ENCODE measurements at regions not wholly inside any gene's neighbourhood (a gene's known extent, or its start where the extent isn't known, plus 50 kb on each side); places are given as distances from the start of the nearest gene placed in this dataset.

- ATAC-seq (no peak), DNase-seq (no peak)
- H3K36me3 ChIP-seq (ENCODE audit: insufficient read depth in 1 of 2, low read depth in 1 of 2), result no peaks in the 10 kb centered on the region
- no peak overlapping the region for H3K4me3 ChIP-seq
- H3K4me1 ChIP-seq, result no peaks in the 10 kb centered on the region
- intact Hi-C loops (cut with DNase I), result no loop called here
- H3K27ac ChIP-seq, result no peak overlapping the region
- peaks cover 11% of the 10 kb centered on the region for H3K9me3 ChIP-seq
- no peak for TF ChIP-seq CTCF (IDR thresholded peaks at IDR 0.05)
- H3K27me3 ChIP-seq (ENCODE audit: insufficient read depth in 3 of 3, low read length in 2 of 3), result no peaks in the 10 kb centered on the region
Observed at GRCh38 chr14:25620515-25620914, 570.6 kb upstream of the STXBP6 start.

- no peak overlapping the region for H3K4me3 ChIP-seq
- intact Hi-C loops (cut with DNase I), result no loop called here
- H3K27me3 ChIP-seq (ENCODE audit: insufficient read depth in 3 of 3, low read length in 2 of 3), result no peaks in the 10 kb centered on the region
- peaks cover 11% of the 10 kb centered on the region for H3K9me3 ChIP-seq
- no peak for DNase-seq
- ATAC-seq, result no peak
- TF ChIP-seq CTCF (IDR thresholded peaks at IDR 0.05), result no peak
- no peaks in the 10 kb centered on the region for H3K4me1 ChIP-seq
- no peaks in the 10 kb centered on the region for H3K36me3 ChIP-seq (ENCODE audit: insufficient read depth in 1 of 2, low read depth in 1 of 2)
- no peak overlapping the region for H3K27ac ChIP-seq
Observed at GRCh38 chr14:25615174-25615573, 565.2 kb upstream of the STXBP6 start.

GRCh38 chr14:25607192-25607591 is 557.2 kb upstream of the STXBP6 start:
- intact Hi-C loops (cut with DNase I), result no loop called here
- Histone ChIP-seq H3K4me1 (no peaks in the 10 kb centered on the region), H3K36me3 (ENCODE audit: insufficient read depth in 1 of 2, low read depth in 1 of 2) (no peaks in the 10 kb centered on the region), H3K27ac (no peak overlapping the region), H3K9me3 (peaks cover 4% of the 10 kb centered on the region), H3K4me3 (no peak overlapping the region), H3K27me3 (ENCODE audit: insufficient read depth in 3 of 3, low read length in 2 of 3) (no peaks in the 10 kb centered on the region)
- no peak for TF ChIP-seq CTCF (IDR thresholded peaks at IDR 0.05)
- WGBS, 3 donors, result 18 to 21% (median 19%) methylated on average over 3 of the region's 3 CpGs
- no peak for ATAC-seq
- no peak for DNase-seq

GRCh38 chr14:25602106-25602505 is 552.2 kb upstream of the STXBP6 start:
- H3K27ac ChIP-seq, result no peak overlapping the region
- no peak overlapping the region for H3K4me3 ChIP-seq
- no peak for ATAC-seq
- no peaks in the 10 kb centered on the region for H3K36me3 ChIP-seq (ENCODE audit: insufficient read depth in 1 of 2, low read depth in 1 of 2)
- WGBS, 3 donors, result 18 to 28% (median 22%) methylated on average over 1 of the region's 1 CpG
- no peaks in the 10 kb centered on the region for H3K27me3 ChIP-seq (ENCODE audit: insufficient read depth in 3 of 3, low read length in 2 of 3)
- H3K4me1 ChIP-seq, result no peaks in the 10 kb centered on the region
- intact Hi-C loops (cut with DNase I), result no loop called here
- peaks cover 4% of the 10 kb centered on the region for H3K9me3 ChIP-seq
- TF ChIP-seq CTCF (IDR thresholded peaks at IDR 0.05), result no peak
- DNase-seq, result no peak

GRCh38 chr14:25588751-25589150 is 538.8 kb upstream of the STXBP6 start:
- intact Hi-C loops (cut with DNase I), result no loop called here
- peaks cover 0 to 1% (median 0%) of the 10 kb centered on the region in 3 donors for H3K27me3 ChIP-seq (ENCODE audit: insufficient read depth in 3 of 3, low read length in 2 of 3)
- H3K4me3 ChIP-seq, result no peak overlapping the region
- H3K27ac ChIP-seq, result no peak overlapping the region
- no peak for DNase-seq
- no peaks in the 10 kb centered on the region for H3K4me1 ChIP-seq
- H3K9me3 ChIP-seq, result no peaks in the 10 kb centered on the region
- no peak for TF ChIP-seq CTCF (IDR thresholded peaks at IDR 0.05)
- no peaks in the 10 kb centered on the region for H3K36me3 ChIP-seq (ENCODE audit: insufficient read depth in 1 of 2, low read depth in 1 of 2)
- WGBS, 3 donors, result 67 to 76% (median 75%) methylated on average over 3 of the region's 3 CpGs
- no peak for ATAC-seq
